Amniotic epithelial cell (primary cell): ENCODE measurements at regions not wholly inside any gene's neighbourhood (a gene's known extent, or its start where the extent isn't known, plus 50 kb on each side); places are given as distances from the start of the nearest gene placed in this dataset.

Source experiments
- DNase-seq: peaks from one replicate; pipeline ENCODE4 v3.0.0-alpha.2; 2010; ENCODE audit warnings: low read depth

DNA sequence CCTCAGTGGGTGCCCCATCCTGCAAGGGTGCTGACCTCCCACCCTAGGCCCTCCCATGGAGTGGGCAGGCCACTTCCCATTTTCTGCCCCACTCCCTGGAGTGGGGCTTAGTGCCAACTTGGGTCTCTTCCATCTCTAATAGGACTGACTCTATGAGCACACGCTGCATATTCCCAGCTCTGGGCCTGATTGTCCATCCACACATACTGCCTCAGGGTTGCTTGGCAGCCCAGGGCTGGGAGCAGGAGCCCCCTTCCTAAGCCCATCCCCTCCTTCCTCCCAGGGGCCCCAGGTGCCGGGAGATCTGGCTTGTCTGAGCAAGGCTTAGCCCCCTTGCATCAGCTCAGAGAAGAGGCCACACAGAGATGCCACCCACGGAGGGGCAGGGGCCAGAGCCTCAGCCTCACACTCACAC lies 55.1 kb downstream of the PJA1 start:
- no peak for DNase-seq

DNA sequence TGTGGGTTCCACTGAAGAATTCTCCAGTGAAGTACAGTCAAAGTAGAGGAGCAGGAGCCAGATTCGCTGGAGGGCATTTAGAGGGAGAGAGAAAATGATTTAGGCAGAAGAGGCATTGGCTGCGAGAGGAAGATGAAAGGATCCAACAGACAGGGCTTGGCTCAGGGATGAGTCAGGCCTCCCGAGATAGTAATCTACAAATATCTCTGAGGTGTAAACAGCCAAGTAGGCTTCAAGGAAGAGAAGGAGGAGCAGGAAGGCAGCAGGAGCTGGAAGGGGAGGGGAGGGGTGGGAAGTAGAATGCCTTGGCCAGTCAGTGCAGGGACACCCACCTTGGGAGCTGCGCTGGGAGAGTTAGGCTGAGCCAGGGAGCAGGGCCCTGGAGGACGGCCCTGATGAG lies 55.5 kb downstream of the PJA1 start:
- DNase-seq, result peak; percentile 72

DNA sequence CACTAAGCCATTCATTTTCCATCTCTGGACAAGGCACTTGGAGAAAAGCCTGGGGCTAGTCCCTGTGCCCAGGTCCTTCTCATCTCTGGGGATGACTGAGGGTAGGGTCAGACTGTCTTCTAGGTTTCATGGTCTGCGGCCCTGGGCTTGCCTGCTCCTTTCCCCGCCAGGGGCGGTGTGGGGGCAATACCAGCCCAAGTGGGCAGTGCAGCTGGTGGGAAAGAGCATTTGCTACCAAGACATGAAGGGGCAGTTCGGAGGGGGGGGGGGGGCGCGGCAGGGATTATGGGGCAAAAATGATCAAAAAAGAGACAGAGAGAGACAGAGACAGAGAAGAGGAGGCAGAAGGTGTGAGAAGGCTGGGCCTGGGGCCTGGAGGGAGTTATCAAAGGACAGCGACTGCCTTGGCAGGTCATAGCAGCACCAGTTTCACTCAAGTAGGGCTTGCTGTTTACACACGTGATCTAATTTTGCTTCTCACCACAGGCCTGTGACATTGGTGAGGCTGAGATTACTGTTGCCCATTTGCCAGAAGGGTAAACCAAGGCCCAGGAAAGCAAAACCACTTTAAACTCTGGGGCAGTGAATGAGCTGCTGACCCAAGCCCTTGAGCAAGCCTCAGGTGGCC lies 56.1 kb downstream of the PJA1 start:
- no peak for DNase-seq

DNA sequence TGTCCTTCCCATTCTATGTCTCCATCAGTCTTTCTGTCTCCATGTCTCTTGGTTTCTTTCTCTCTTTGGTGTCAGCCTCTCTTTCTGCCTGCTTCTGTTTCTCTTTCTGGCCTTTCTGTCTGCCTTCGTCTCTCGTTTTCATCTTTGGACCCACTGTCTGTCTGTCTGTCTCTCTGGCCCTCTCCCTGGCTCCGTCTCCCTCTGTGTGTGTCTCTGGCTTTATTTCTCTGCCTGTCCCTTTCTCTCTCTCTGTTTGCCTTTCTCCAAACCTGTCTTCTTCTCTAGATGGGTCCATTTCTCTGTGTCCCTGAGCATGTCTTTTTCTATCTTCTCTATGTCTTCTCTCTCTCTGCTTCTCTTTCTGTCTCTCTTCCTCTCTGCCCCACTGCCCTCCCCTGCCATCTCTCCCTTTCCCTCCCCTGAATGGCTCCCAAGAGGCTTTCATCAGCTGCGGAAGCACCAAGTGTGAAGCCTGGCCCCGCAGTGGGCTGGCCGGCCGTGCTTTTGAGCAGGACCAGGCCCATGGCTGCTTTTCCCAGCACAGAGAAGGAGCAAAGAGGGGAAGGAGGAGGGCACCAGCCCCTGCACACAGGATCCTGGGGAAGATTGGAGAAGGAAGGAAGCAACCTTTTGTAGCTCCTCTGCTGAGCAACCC lies 57.4 kb downstream of the PJA1 start:
- no peak for DNase-seq

DNA sequence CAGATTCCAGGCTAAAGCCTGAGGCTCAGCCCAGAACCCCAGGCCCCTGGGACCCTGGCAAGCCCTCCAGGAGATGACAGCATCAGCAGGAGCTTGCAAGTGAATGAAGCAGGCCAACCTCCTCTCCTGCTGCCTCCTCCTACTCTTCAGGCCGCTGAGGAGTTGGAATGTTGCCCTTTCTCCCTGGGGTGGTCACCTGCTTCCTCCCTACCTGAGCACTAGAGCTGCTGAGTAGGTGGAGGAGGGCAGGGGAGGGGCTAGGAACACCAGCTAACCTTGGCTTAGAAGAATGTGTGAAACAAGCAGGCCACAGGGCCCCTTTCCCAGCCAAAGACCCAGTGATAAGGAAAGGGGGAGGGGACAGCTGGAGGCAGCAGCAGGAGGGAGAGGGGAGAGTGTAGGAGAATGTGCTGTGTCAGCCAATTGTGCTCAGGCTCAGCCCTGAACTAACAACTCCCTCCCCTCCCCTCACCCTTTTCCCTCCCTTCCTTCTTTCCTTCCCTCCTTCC lies 58.0 kb downstream of the PJA1 start:
- peak; percentile 14 for DNase-seq

DNA sequence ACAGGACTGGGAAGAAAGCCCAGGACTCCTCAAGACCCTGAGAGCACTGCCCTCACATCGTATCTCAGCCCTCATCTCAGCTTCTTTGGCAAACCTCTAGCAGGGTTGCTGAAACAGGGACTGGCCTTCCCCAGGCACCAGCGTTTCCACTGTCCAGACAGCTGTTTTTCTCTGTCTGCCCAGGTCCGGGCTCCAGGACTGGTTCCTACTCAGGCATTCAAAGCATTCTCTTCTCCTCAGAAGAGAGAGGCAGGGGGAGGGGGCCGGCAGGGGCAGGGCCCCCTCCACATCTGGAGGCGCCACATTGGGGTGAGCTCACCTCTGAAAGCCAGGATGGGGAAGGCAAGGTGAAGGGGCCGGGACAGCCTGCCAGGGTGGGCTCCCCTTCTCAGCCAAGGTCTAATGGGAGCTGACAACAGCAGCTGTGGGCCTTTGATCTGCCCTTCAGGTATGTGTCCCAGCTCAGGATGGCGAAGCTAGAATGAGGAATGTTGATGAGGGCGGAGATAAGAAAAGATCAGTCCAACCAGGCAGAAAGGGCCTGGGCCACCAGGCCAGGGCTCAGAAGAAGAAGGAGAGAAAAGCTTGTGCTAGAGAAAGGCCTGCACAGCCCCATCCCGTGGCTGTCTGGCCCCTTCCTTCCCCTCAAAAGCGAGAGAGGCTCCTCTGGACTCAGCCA lies 60.4 kb downstream of the PJA1 start:
- no peak for DNase-seq

DNA sequence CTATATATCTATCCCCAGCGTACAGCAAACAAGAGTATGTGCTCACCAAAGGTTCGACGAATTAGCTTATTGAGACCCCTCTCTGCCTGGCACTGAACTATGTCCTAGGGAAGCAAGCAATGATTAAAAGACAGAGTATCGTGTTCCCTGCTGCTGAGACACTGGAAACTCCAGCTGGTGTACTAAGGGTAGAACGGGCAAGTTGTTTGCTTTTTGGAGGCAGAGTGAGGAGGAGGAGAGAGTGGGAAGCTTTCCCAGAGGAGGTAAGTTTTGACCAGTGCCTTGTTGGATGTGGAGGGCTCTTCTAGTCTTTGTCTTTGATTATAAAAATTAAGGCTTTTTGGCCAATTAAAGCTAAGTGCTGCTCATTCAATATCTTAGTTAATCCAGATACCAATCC lies 61.7 kb downstream of the PJA1 start:
- no peak for DNase-seq

DNA sequence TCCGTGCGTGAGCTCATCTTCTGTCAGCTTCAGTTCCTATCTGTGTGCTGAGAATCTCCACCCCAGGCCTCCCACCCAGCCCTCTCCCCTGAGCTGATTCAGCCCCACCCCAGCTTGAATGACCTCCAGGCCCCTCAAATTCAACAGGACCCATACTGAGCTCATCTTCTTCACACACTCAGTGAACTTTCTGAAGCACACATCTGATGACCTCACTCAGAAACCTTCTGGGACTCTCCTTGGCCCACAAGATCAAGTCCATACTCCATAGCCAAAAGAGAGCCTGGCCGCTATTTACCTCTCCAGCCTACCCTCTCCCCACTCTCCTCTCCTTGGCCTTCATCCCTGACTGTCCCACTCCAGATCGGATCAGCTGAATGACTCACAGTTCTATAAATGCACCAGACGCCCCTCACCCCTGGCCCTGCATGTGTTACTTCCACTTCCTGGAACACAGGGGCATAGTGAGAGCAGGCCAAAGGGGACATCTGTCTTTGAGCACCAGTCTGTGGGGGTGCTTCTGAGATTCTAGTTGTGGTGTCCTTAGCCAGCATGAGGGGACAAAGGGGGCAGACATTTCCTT lies 62.5 kb downstream of the PJA1 start:
- no peak for DNase-seq

DNA sequence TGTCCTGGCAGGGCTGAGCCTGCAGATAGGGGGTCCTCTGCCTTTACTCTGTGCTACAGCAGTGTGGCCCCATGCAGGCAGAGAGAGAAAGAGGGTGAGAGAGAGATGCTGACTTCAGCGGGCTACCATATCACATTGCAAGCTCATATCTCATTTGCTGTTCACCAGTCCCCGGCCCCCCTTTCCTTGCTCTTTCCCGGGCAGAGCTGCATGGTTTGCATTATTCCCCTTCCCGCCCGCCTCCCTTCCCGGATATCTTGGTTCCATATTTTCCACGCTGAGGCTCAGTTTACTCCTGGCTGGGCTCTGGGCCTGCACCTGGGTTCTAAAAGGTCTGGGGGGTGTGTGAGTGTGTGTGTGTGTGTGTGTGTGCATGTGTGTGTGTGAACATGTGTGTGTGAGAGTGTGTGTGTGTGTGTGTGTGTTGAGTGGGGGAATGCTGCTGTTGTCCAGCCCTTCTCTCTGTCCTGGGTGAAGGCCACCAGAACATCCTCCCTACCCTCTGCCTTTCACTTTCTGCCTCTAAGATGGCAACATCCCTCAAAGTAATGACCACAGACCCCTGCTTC lies 63.5 kb downstream of the PJA1 start:
- DNase-seq, result no peak

DNA sequence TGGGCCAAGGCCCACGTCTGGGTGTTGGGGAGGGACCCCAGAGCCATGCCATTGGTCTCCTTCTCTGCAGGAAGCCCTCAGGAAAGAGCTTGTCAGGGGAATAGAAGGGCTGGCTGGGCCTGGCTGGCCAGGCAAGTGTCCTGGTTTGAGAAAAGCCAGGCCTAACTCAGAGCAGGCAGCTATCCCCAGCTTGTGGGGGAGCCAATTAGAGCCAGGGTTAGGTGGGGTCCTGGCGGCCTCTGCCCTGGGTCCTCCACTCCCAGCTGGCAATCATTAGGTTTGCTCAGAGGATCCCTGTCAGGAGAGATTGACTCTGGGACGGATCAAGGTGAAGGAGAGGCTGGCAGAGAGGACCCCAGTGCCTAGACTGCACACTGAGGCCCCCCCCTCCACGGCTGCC lies 64.8 kb downstream of the PJA1 start:
- no peak for DNase-seq

DNA sequence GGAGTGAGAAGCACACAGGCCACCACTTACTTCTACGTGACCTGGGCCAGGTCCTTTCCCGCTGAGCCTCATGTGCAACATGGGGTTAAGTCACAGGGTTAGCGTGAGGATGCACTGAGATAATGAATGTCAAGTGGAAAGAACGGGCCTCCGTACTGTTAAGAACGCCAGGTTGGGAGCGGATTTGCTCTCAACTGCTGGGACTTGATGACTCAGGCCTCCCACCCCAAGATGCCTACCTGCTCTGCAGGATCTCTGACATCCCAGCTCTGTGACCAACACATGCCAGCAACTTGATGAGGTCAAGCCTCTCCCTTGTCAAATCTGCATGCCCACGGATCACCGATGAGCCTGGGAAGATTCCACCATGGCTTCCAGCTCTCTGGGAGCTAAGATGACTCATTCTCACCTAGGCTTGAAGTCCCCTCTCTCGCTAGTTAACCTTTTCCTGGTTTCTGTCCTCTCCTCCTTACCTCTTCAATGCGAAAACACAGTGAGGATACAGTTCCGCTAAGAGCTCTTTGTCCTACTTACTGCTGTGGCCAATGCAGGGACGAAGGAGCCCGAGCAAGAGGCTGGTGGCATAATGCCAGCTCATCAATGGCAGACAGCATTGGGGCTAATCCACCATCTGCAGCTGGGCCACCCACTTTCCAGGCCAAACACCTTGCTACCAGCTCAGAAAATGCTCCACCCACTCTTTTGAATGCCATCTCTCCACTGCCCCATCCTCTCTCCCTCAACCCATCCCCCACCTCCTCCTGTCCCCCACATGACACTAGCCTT lies 67.6 kb downstream of the PJA1 start:
- no peak for DNase-seq

DNA sequence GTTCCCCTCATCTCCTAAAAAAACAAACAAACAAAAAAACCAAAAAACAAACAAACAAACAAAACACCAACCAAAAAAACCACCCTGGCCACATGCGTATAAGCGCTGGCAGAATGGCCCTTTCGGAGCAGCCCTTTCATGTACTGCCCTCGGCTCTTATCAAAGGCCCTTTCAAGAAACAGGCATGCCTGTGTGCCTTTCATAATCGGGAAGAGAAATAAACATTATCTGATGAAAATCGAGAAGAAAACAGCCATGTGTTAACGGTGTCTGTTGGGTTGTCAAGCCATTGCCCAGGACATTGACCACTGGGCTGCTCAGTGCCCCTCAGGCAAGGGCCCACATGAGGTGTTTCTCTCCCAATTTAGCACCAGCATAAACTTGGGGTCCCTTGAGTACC lies 68.3 kb downstream of the PJA1 start:
- DNase-seq, result no peak

DNA sequence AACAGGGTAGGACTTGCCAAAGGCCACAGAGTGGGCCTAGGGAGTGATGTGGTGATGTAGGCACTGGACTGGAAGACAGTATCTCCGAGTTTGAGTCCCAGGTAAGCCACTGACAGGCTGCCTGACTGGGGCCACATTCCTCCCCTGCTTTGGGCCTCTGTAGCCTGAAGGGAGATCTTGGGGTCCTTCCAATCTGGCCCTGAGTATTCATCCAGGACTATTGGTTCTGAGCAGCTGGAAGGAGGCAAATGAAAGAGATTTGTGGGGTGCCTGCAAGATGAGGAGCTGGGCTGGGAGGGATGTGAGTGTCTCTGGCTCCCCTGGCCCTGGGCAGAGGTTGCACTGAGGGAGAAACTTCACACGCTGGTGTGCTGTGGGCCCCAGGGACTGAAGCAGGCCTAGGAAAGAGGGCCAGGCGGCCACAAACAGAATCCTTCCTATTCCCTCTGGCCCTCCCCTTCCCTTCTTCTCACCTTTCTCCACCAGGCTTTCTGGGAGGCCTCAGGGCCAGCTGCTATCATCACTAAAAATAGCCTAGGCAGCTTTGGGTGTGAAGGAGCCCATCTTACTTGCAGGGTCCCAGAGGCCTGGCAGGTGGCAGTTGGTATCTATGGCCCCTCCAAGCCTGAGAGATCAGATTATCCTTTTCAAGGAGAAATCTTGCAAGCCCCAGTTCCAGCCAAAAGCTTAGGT lies 70.1 kb downstream of the PJA1 start:
- DNase-seq, result no peak

DNA sequence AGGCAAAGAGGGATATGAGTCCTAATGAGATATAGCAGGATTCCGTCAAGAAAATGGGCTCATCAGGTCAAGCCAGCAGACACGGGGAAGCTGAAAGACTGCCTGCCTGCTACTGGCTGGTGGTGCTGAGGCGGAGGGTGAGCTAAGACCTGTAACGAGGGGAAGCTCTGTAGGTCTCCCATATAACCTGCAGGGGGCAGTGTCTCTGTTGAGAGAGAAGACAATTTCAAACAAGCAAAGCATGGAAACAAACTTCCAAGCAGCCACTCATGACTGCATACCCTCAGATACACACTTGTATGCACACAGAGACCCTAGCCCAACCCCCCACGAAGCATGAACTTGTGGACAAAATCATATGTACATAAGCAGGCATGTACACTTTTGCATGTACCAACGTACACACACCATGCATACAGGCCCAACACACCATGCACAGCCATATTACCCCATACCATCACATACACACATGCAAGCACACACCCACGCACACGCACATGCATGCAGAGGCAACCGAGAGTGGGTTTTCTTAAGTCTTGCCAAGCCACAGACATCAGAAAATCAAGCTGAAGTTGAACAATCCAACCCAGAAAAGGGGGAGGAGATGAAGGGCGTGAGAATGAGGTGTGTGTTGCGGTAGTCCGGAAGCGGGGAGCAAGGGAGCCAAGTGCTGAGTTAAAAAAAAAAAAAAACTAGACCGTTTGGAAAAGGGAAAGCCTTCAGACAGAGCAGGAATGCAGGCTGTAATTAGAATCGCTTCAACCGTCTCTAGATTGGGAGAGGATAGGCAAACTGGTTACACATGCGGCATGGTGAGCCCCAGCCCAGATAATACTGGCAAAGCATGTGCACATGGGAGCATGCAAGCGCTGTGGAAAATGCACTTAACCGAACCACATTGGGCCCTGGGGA lies 71.0 kb downstream of the PJA1 start:
- peak; percentile 64 for DNase-seq

DNA sequence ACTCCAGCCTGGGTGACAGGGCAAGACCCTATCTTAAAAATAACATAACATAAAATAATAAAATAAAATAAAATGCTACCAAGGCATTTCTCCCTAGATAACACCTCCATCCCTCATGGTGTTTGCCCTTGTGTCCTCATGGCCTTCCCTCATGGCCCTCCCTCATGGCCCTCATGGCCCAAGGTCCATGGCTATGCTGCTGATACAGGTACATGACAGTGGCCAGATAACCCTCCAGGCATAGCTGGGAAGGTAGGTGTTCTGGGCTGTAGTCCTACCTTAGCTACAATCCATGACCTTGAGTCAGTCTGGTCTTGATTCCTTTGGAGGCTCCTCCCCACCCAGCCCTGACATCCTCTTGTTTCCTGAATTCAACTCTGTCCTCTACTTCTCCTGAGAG lies 75.2 kb downstream of the PJA1 start:
- no peak for DNase-seq

DNA sequence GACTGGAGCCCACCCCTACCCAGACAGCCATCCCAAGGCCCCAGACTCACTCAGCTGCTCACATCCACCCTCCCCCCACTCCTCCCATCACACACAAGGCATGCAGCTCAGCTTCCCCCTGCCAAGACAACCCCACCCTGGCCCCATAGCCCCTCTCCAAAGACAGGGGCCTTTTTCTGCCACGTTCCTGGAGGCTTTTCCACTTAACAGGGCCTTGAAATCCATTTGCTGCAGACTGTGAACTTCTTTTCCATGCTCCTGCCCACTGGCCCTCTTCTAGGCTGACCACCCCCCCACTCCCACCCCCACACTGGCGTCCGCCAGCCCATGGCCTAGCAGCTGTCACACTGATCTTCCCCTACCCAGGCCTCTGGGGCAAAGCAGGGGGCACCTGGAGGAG lies 76.0 kb downstream of the PJA1 start:
- no peak for DNase-seq

DNA sequence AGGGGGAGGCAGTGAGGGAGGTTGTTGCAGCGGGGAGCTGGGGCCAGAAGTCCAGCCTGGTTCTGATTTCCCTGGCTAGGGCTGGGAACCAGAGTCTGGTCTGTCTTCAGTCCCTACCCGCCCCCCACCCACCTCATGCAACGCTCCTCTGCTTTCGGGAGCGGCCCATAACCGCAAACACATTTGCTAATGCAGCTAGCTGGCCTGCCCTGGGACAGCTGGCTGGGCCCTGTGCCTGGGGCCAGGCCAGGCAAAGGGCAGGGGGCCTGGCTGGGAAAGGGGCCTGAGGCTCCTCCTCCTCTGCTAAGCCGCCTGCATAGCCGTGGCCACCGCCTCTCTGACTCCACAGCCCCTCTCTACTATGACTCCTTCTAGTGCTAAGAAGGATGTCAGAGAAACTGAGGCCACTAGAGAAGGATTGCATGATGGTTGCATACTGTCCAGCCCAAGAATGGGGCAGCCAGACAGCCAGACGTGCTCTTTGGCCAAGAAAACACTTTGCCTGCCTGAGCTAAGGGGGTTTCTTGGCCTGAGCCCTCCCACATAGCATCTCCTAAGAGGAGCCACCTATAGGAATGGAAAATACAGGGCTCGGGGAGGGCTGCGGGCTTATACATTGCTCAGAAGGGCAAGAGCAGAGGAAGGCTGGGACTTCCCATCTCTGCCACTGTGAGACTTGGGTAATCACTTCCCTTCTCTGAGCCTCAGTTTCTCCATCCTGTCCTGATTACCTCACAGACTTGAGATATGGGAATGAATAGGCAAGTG lies 76.9 kb downstream of the PJA1 start:
- peak; percentile 7 for DNase-seq

DNA sequence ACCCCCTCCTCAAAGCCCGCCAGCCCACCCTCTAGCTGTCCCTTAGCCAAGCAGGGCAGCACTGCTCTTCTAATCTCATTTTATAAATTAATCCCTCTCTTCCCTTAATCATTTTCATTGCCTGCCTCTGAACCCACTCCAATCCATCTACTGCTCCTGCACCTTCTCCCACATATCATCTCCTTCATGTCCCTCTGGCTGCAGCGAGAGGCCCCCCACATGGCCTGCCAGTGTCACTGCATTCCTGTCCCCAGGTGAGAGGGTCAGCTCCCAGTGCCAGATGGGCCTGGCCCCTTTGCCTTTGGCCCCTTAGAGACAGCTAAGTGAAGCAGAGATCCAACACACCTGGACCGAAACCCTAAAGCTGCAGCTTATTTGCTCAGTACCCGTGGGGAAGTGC lies 79.4 kb downstream of the PJA1 start:
- DNase-seq, result no peak

DNA sequence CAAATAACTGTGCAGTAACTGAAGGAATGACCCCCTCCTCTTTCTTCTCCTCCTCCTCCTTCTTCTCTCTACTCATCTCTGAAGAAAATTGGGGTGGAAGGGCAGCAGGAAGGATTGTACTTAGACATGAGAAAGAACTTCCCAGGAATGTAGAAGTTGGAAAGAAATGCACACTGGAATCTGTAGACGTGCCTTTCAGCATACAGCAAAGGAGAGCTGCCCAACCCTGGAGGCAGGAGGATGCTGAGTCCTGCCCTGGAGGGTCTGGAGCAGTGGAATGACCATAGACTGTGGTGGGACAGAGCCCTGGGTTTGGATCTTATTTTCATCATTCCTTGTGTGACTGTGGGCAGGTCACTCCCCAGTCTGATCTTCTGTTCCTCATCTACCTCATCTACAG lies 80.1 kb downstream of the PJA1 start:
- no peak for DNase-seq
